ENCODE measurements at regions not wholly inside any gene's neighbourhood (a gene's known extent, or its start where the extent isn't known, plus 50 kb on each side); places are given as distances from the start of the nearest gene placed in this dataset.
"Not testable (repeated sequence)": the region's sequence is repeated elsewhere in the genome, so short reads cannot be mapped to it uniquely, and the experiment has no call there.

DNA sequence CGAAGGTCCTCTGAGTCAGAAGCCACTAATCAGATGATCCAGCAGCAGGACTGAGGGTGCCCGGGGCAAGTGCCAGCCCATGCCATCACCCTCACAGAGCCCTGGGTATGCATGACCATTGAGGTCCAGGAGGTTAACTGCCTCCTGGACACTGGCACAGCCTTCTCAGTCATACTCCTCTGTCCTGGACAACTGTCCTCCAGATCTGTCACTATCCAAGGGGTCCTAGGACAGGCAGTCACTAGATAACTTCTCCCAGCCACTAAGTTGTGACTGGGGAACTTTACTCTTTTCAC is 358.5 kb downstream of the ZNF674 start:
- not testable (repeated sequence) for TF ChIP-seq HOXA7 (CRISPR knock-in tag; IDR thresholded peaks at IDR 0.05; ENCODE audit: borderline replicate concordance); ZNF433 (tag by site-specific recombination; IDR thresholded peaks at IDR 0.05; ENCODE audit: low read depth); ZNF585B (tag by site-specific recombination; IDR thresholded peaks at IDR 0.05); GFI1B (tag by site-specific recombination; IDR thresholded peaks at IDR 0.05); ZBTB1 (tag by site-specific recombination; IDR thresholded peaks at IDR 0.05); ZNF146 (tag by site-specific recombination; IDR thresholded peaks at IDR 0.05); KLF1 (tag by site-specific recombination; IDR thresholded peaks at IDR 0.05); ZNF292 (tag by site-specific recombination; IDR thresholded peaks at IDR 0.05; ENCODE audit: borderline replicate concordance, low read depth); SP2 (tag by site-specific recombination; IDR thresholded peaks at IDR 0.05)
- TF ChIP-seq, protein P1, sequence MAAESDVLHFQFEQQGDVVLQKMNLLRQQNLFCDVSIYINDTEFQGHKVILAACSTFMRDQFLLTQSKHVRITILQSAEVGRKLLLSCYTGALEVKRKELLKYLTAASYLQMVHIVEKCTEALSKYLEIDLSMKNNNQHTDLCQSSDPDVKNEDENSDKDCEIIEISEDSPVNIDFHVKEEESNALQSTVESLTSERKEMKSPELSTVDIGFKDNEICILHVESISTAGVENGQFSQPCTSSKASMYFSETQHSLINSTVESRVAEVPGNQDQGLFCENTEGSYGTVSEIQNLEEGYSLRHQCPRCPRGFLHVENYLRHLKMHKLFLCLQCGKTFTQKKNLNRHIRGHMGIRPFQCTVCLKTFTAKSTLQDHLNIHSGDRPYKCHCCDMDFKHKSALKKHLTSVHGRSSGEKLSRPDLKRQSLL (tag by site-specific recombination; IDR thresholded peaks at IDR 0.05): not testable (repeated sequence)
- TF ChIP-seq, protein P2, sequence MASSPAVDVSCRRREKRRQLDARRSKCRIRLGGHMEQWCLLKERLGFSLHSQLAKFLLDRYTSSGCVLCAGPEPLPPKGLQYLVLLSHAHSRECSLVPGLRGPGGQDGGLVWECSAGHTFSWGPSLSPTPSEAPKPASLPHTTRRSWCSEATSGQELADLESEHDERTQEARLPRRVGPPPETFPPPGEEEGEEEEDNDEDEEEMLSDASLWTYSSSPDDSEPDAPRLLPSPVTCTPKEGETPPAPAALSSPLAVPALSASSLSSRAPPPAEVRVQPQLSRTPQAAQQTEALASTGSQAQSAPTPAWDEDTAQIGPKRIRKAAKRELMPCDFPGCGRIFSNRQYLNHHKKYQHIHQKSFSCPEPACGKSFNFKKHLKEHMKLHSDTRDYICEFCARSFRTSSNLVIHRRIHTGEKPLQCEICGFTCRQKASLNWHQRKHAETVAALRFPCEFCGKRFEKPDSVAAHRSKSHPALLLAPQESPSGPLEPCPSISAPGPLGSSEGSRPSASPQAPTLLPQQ (tag by site-specific recombination; IDR thresholded peaks at IDR 0.05): not testable (repeated sequence)
- TF ChIP-seq, protein P3, sequence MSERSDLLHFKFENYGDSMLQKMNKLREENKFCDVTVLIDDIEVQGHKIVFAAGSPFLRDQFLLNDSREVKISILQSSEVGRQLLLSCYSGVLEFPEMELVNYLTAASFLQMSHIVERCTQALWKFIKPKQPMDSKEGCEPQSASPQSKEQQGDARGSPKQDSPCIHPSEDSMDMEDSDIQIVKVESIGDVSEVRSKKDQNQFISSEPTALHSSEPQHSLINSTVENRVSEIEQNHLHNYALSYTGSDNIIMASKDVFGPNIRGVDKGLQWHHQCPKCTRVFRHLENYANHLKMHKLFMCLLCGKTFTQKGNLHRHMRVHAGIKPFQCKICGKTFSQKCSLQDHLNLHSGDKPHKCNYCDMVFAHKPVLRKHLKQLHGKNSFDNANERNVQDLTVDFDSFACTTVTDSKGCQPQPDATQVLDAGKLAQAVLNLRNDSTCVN (tag by site-specific recombination; optimal IDR thresholded peaks at IDR 0.05): not testable (repeated sequence)

Data from HEK293 (cell line).